Bronchial epithelial cell (primary cell): ENCODE measurements at regions not wholly inside any gene's neighbourhood (a gene's known extent, or its start where the extent isn't known, plus 50 kb on each side); places are given as distances from the start of the nearest gene placed in this dataset.
A peak's percentile ranks its signal among the peaks of the same experiment; 100 is the strongest.
"Not testable (repeated sequence)": the region's sequence is repeated elsewhere in the genome, so short reads cannot be mapped to it uniquely, and the experiment has no call there.

Experiments
- DNase-seq: peaks from one replicate; pipeline ENCODE4 v3.0.0-alpha.2; 2010; ENCODE audit warnings: low read depth
- FAIRE-seq: peaks from 2 replicates; lab custom pipeline; 2011; peaks lifted over from hg19 to GRCh38; lab: Jason Lieb, UNC
- H3K27me3 ChIP-seq: 2 replicates; pipeline ENCODE4 v1.5.1; 2011; ENCODE audit warnings: low read length; ENCODE audit not compliant: control insufficient read depth, insufficient read depth
- H3K36me3 ChIP-seq: 2 replicates; pipeline ENCODE4 v1.5.1; 2011; ENCODE audit warnings: low read length; ENCODE audit not compliant: control insufficient read depth, insufficient read depth
- H3K4me3 ChIP-seq: 2 replicates; pipeline ENCODE4 v1.5.1; 2011; ENCODE audit warnings: mild to moderate bottlenecking, low read depth, low read length, control low read depth
- CTCF ChIP-seq: IDR thresholded peaks from 2 replicates; pipeline ENCODE4 v1.5.1; 2011; ENCODE audit warnings: mild to moderate bottlenecking, moderate library complexity, low read length, control low read depth, inconsistent platforms; ENCODE audit not compliant: insufficient read depth, severe bottlenecking

- not testable (repeated sequence) for FAIRE-seq, H3K27me3 ChIP-seq
Observed at GRCh38 chr1:120529475-120530089, 114.7 kb downstream of the NBPF8 start.

GRCh38 chr1:120531455-120531854, 116.6 kb downstream of the NBPF8 start:
- H3K4me3 ChIP-seq, H3K36me3 ChIP-seq, FAIRE-seq, H3K27me3 ChIP-seq, DNase-seq: not testable (repeated sequence)

More at GRCh38 chr1:120529475-120530089, 114.7 kb downstream of the NBPF8 start:
- DNase-seq, H3K36me3 ChIP-seq, H3K4me3 ChIP-seq: not testable (repeated sequence)

GRCh38 chr1:120534361-120535047, 119.7 kb downstream of the NBPF8 start:
- not testable (repeated sequence) for H3K4me3 ChIP-seq, H3K27me3 ChIP-seq, H3K36me3 ChIP-seq, FAIRE-seq
- peak; percentile 35 for DNase-seq

- not testable (repeated sequence) for FAIRE-seq, H3K4me3 ChIP-seq, H3K27me3 ChIP-seq, H3K36me3 ChIP-seq
- DNase-seq = peak; percentile 79
Observed at GRCh38 chr1:120535052-120535451, 120.2 kb downstream of the NBPF8 start.

GRCh38 chr1:120541394-120541793, 126.6 kb downstream of the NBPF8 start:
- not testable (repeated sequence) for FAIRE-seq, DNase-seq, H3K4me3 ChIP-seq, H3K36me3 ChIP-seq, H3K27me3 ChIP-seq

- not testable (repeated sequence) for H3K27me3 ChIP-seq, FAIRE-seq, H3K36me3 ChIP-seq, H3K4me3 ChIP-seq, DNase-seq
Observed at GRCh38 chr1:120542365-120542764, 127.5 kb downstream of the NBPF8 start.

GRCh38 chr1:120542940-120543339, 128.1 kb downstream of the NBPF8 start:
- not testable (repeated sequence) for FAIRE-seq, H3K4me3 ChIP-seq, H3K36me3 ChIP-seq, DNase-seq, H3K27me3 ChIP-seq

- FAIRE-seq, H3K4me3 ChIP-seq, H3K36me3 ChIP-seq, DNase-seq, H3K27me3 ChIP-seq: not testable (repeated sequence)
- peak; percentile 31 for TF ChIP-seq CTCF
Observed at GRCh38 chr1:120544434-120544833, 129.6 kb downstream of the NBPF8 start.

- H3K27me3 ChIP-seq, H3K4me3 ChIP-seq, H3K36me3 ChIP-seq, FAIRE-seq, DNase-seq: not testable (repeated sequence)
Observed at GRCh38 chr1:120550335-120550734, 135.5 kb downstream of the NBPF8 start.

- not testable (repeated sequence) for DNase-seq, FAIRE-seq, H3K4me3 ChIP-seq, H3K27me3 ChIP-seq, H3K36me3 ChIP-seq
Observed at GRCh38 chr1:120552190-120552589, 137.4 kb downstream of the NBPF8 start.

GRCh38 chr1:120557605-120558302, 142.9 kb downstream of the NBPF8 start:
- H3K36me3 ChIP-seq, H3K27me3 ChIP-seq, FAIRE-seq: not testable (repeated sequence)
- DNase-seq = peak; percentile 5
- peak overlapping the region; percentile 37 for H3K4me3 ChIP-seq

GRCh38 chr1:120558303-120559060, 143.6 kb downstream of the NBPF8 start:
- not testable (repeated sequence) for FAIRE-seq, H3K27me3 ChIP-seq, H3K36me3 ChIP-seq
- H3K4me3 ChIP-seq = peak overlapping the region; percentile 38
- peak; percentile 79 for DNase-seq
